ENCODE measurements at regions not wholly inside any gene's neighbourhood (a gene's known extent, or its start where the extent isn't known, plus 50 kb on each side); places are given as distances from the start of the nearest gene placed in this dataset.
"Not testable (repeated sequence)": the region's sequence is repeated elsewhere in the genome, so short reads cannot be mapped to it uniquely, and the experiment has no call there.

DNA sequence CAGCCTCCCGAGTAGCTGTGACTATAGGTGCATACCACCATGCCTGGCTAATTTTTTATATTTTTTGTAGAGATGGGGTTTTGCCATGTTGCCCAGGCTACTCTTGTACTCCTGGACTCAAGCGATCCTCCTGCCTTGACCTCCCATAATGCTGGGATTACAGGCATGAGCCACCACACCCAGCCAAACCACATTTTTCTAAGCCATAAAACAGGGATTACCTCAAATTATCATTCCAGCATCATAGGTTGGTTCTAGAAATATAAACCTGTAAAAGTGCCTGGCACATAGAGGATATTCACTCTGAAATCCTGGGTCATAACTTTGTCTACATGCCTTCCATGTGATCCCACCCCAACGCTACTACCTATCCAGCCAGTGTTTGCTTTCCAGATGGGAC is 59.4 kb upstream of the JAK1 start:
- Histone ChIP-seq H3K36me3 (replicated peaks in 1 of 2; ENCODE audit: control insufficient read depth in 1 of 2, insufficient read depth in 2 of 2, low read length in 1 of 2) (no peaks in the 10 kb centered on the region), H4K20me1 (ENCODE audit: insufficient read depth) (no peaks in the 10 kb centered on the region), H3K9me2 (no peaks in the 10 kb centered on the region), H3F3A (replicated peaks; ENCODE audit: insufficient read depth) (no peaks in the 10 kb centered on the region), H3K4me1 (ENCODE audit: control insufficient read depth in 1 of 2, insufficient read depth in 2 of 2, low read depth in 1 of 2, low read length in 1 of 2) (peaks cover 5 to 10% of the 10 kb centered on the region in 2 experiments; a peak in 2 of 4 replicates), H3K27ac (ENCODE audit: low read depth in 2 of 2, low read length in 1 of 2) (no peak overlapping the region), H3K4me3 (ENCODE audit: low read depth in 2 of 2, low read length in 1 of 2) (no peak overlapping the region), H3K27me3 (ENCODE audit: insufficient read depth) (no peaks in the 10 kb centered on the region), H3K79me2 (ENCODE audit: insufficient read depth) (no peaks in the 10 kb centered on the region), H3K4me2 (no peak overlapping the region), H3K9me3 (no peaks in the 10 kb centered on the region), H3K9ac (no peak overlapping the region), H2AFZ (ENCODE audit: low read depth) (no peak overlapping the region)
- TF ChIP-seq RCOR1 (IDR thresholded peaks at IDR 0.05; ENCODE audit: low read length): no peak
- DNase-seq: no peak
- WGBS (ENCODE audit: low lambda C conversion rate): 93% methylated on average over 2 of the region's 3 CpGs
- POLR2A ChIA-PET: no interaction called here
- CTCF ChIA-PET: no interaction called here

- Histone ChIP-seq H3K27ac (ENCODE audit: low read depth in 2 of 2, low read length in 1 of 2) (no peak overlapping the region), H2AFZ (ENCODE audit: low read depth) (no peak overlapping the region), H3K79me2 (ENCODE audit: insufficient read depth) (no peaks in the 10 kb centered on the region), H3K4me2 (no peak overlapping the region), H3K9me3 (no peaks in the 10 kb centered on the region), H3K27me3 (ENCODE audit: insufficient read depth) (no peaks in the 10 kb centered on the region), H3K9ac (no peak overlapping the region), H3F3A (replicated peaks; ENCODE audit: insufficient read depth) (no peaks in the 10 kb centered on the region), H3K9me2 (no peaks in the 10 kb centered on the region), H3K4me1 (ENCODE audit: control insufficient read depth in 1 of 2, insufficient read depth in 2 of 2, low read depth in 1 of 2, low read length in 1 of 2) (peaks cover 5 to 10% of the 10 kb centered on the region in 2 experiments; a peak in 2 of 4 replicates), H4K20me1 (ENCODE audit: insufficient read depth) (no peaks in the 10 kb centered on the region), H3K4me3 (ENCODE audit: low read depth in 2 of 2, low read length in 1 of 2) (no peak overlapping the region), H3K36me3 (replicated peaks in 1 of 2; ENCODE audit: control insufficient read depth in 1 of 2, insufficient read depth in 2 of 2, low read length in 1 of 2) (no peaks in the 10 kb centered on the region)
- no peak for DNase-seq
- 76% methylated on average over 3 of the region's 3 CpGs for WGBS (ENCODE audit: low lambda C conversion rate)
- ChIA-PET CTCF (interaction anchor here (1.0 kb wide), 1 partner anchor 49 kb away, joined by 3 read pairs; no protein-coding TSS in a partner anchor), POLR2A (no interaction called here)
- no peak for TF ChIP-seq MEF2A (IDR thresholded peaks at IDR 0.05; ENCODE audit: borderline replicate concordance, low read depth)
- no peak for TF ChIP-seq GABPA (IDR thresholded peaks at IDR 0.05; ENCODE audit: low read depth)
- no peak for TF ChIP-seq REST (IDR thresholded peaks at IDR 0.05; ENCODE audit: low read depth, low read length)
Measured at GRCh38 chr1:65026235-65026634, 59.9 kb upstream of the JAK1 start.

GRCh38 chr1:65027666-65028358 is 61.5 kb upstream of the JAK1 start:
- Histone ChIP-seq H3K27me3 (ENCODE audit: insufficient read depth) (no peaks in the 10 kb centered on the region), H3K9me3 (no peaks in the 10 kb centered on the region), H3K4me1 (ENCODE audit: control insufficient read depth in 1 of 2, insufficient read depth in 2 of 2, low read depth in 1 of 2, low read length in 1 of 2) (peaks cover 5 to 10% of the 10 kb centered on the region in 2 experiments; a peak in 2 of 4 replicates), H3K79me2 (ENCODE audit: insufficient read depth) (no peaks in the 10 kb centered on the region), H3K9ac (no peak overlapping the region), H3K4me2 (no peak overlapping the region), H3K27ac (ENCODE audit: low read depth in 2 of 2, low read length in 1 of 2) (no peak overlapping the region), H4K20me1 (ENCODE audit: insufficient read depth) (no peaks in the 10 kb centered on the region), H3K36me3 (replicated peaks in 1 of 2; ENCODE audit: control insufficient read depth in 1 of 2, insufficient read depth in 2 of 2, low read length in 1 of 2) (no peaks in the 10 kb centered on the region), H3K4me3 (ENCODE audit: low read depth in 2 of 2, low read length in 1 of 2) (no peak overlapping the region), H3K9me2 (no peaks in the 10 kb centered on the region), H3F3A (replicated peaks; ENCODE audit: insufficient read depth) (no peaks in the 10 kb centered on the region), H2AFZ (ENCODE audit: low read depth) (no peak overlapping the region)
- CTCF ChIA-PET: no interaction called here
- TF ChIP-seq RAD21 (IDR thresholded peaks at IDR 0.05; ENCODE audit: low read length): no peak
- TF ChIP-seq ELF1 (IDR thresholded peaks at IDR 0.05): no peak
- TF ChIP-seq TCF12 (IDR thresholded peaks at IDR 0.05): no peak
- TF ChIP-seq, protein P1, sequence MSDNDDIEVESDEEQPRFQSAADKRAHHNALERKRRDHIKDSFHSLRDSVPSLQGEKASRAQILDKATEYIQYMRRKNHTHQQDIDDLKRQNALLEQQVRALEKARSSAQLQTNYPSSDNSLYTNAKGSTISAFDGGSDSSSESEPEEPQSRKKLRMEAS (IDR thresholded peaks at IDR 0.05; ENCODE audit: low read depth): no peak
- TF ChIP-seq, protein P2, sequence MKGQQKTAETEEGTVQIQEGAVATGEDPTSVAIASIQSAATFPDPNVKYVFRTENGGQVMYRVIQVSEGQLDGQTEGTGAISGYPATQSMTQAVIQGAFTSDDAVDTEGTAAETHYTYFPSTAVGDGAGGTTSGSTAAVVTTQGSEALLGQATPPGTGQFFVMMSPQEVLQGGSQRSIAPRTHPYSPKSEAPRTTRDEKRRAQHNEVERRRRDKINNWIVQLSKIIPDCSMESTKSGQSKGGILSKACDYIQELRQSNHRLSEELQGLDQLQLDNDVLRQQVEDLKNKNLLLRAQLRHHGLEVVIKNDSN (IDR thresholded peaks at IDR 0.05; ENCODE audit: borderline replicate concordance, low read depth): no peak
- no peak for TF ChIP-seq RFX5 (IDR thresholded peaks at IDR 0.05; ENCODE audit: low read length)
- TF ChIP-seq EP300 (IDR thresholded peaks at IDR 0.05; ENCODE audit: borderline replicate concordance in 1 of 2, low read depth in 1 of 2, low read length in 1 of 2): no peak
- TF ChIP-seq JUND (IDR thresholded peaks at IDR 0.05): no peak
- no peak for TF ChIP-seq EZH2phosphoT487 (IDR thresholded peaks at IDR 0.05; ENCODE audit: borderline replicate concordance, low read depth)
- no peak for TF ChIP-seq NRF1 (IDR thresholded peaks at IDR 0.05; ENCODE audit: low read depth, low read length)
- 79% methylated on average over 2 of the region's 5 CpGs for WGBS (ENCODE audit: low lambda C conversion rate)
- POLR2A ChIA-PET: interaction anchor here (0.5 to 0.7 kb wide), 2 partner anchors 10 to 1803 kb away, joined by 3 to 4 read pairs; no protein-coding TSS in a partner anchor
- DNase-seq: no peak

DNA sequence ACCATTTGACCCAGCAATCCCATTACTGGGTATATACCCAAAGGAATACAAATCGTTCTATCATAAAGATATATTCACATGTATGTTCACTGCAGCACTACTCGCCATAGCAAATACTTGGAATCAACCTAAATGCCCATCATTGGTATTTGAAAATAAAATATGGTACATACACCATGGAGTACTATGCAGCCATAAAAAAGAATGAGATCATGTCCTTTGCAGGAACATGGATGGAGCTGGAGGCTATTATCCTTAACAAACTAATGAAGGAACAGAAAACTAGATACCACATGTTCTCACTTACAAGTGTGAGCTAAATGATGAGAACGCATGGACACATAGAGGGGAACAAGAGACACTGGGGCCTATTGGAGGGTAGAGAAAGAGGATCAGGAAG is 63.1 kb upstream of the JAK1 start:
- H3K4me2 ChIP-seq; H3K79me2 ChIP-seq (ENCODE audit: insufficient read depth); H3K9ac ChIP-seq; H3K36me3 ChIP-seq (replicated peaks in 1 of 2; ENCODE audit: control insufficient read depth in 1 of 2, insufficient read depth in 2 of 2, low read length in 1 of 2); H4K20me1 ChIP-seq (ENCODE audit: insufficient read depth); H3K27me3 ChIP-seq (ENCODE audit: insufficient read depth); H3K9me3 ChIP-seq; H2AFZ ChIP-seq (ENCODE audit: low read depth); DNase-seq; H3F3A ChIP-seq (replicated peaks; ENCODE audit: insufficient read depth); H3K4me3 ChIP-seq (ENCODE audit: low read depth in 2 of 2, low read length in 1 of 2); H3K27ac ChIP-seq (ENCODE audit: low read depth in 2 of 2, low read length in 1 of 2); CTCF ChIA-PET; POLR2A ChIA-PET; H3K9me2 ChIP-seq: not testable (repeated sequence)
- H3K4me1 ChIP-seq (ENCODE audit: control insufficient read depth in 1 of 2, insufficient read depth in 2 of 2, low read depth in 1 of 2, low read length in 1 of 2): peaks cover 5 to 10% of the 10 kb centered on the region in 2 experiments; a peak in 2 of 4 replicates
- 78% methylated on average over 3 of the region's 3 CpGs for WGBS (ENCODE audit: low lambda C conversion rate)
